Ascending aorta (tissue), 2 donors: ENCODE measurements at regions not wholly inside any gene's neighbourhood (a gene's known extent, or its start where the extent isn't known, plus 50 kb on each side); places are given as distances from the start of the nearest gene placed in this dataset.

Source experiments
- DNase-seq, 2 donors: peaks; one replicate each; pipeline ENCODE4 v3.0.0-alpha.2; 2019; ENCODE audit warnings: low spot score in 2 of 2
- H3K27ac ChIP-seq, 2 donors: fragments of 200-600 bp; sonication (generic); one replicate each; pipeline ENCODE4 v1.5.1; 2016 to 2017; ENCODE audit warnings: mild to moderate bottlenecking in 1 of 2
- H3K27me3 ChIP-seq: fragments of 200-600 bp; sonication (generic); one replicate; pipeline ENCODE4 v1.5.1; 2017
- H3K36me3 ChIP-seq, 2 donors: fragments of 200-600 bp; sonication (generic); one replicate each; pipeline ENCODE4 v1.5.1; 2016
- H3K4me1 ChIP-seq, 2 donors: fragments of 200-600 bp; sonication (generic); one replicate each; pipeline ENCODE4 v1.5.1; 2016 to 2017; ENCODE audit warnings: mild to moderate bottlenecking in 1 of 2
- H3K4me3 ChIP-seq, 2 donors: fragments of 200-600 bp; sonication (generic); one replicate each; pipeline ENCODE4 v1.5.1; 2016 to 2017; ENCODE audit warnings: mild to moderate bottlenecking in 1 of 2
- H3K9me3 ChIP-seq, 2 donors: fragments of 200-600 bp; sonication (generic); one replicate each; pipeline ENCODE4 v1.5.1; 2016
- CTCF ChIP-seq, 3 experiments: fragments of 200-600 bp in 2 of 3; fragments of 450-650 bp in 1 of 3; sonication (generic) in 2 of 3; IDR thresholded peaks; one replicate each; pipeline ENCODE4 v1.5.1; 2016 to 2019; ENCODE audit warnings: antibody characterized with exemption in 3 of 3, mild to moderate bottlenecking in 1 of 3, moderate library complexity in 1 of 3
- intact Hi-C: fragments of 100-400 bp; cut with DNase I; formaldehyde crosslinking; loops from one replicate; pipeline ENCODE4 v1.15.1; 2023

- Histone ChIP-seq H3K27me3 (no peaks in the 10 kb centered on the region), H3K9me3 (no peaks in the 10 kb centered on the region), H3K4me1 (no peaks in the 10 kb centered on the region), H3K27ac (no peak overlapping the region), H3K36me3 (no peaks in the 10 kb centered on the region), H3K4me3 (no peak overlapping the region)
- DNase-seq: no peak
- intact Hi-C loops: no loop called here
- TF ChIP-seq CTCF (IDR thresholded peaks at IDR 0.05): no peak
These were observed 79.0 kb upstream of the MAP10 start for GRCh38 chr1:232726048-232726779.

- no peaks in the 10 kb centered on the region for H3K27me3 ChIP-seq
- intact Hi-C loops: no loop called here
- no peaks in the 10 kb centered on the region for H3K36me3 ChIP-seq
- DNase-seq: no peak
- TF ChIP-seq CTCF (IDR thresholded peaks at IDR 0.05): no peak
- H3K4me3 ChIP-seq: no peak overlapping the region
- H3K9me3 ChIP-seq: no peaks in the 10 kb centered on the region
- no peaks in the 10 kb centered on the region for H3K4me1 ChIP-seq
- H3K27ac ChIP-seq: no peak overlapping the region
These were observed 76.5 kb upstream of the MAP10 start for GRCh38 chr1:232728507-232729263.

- no peaks in the 10 kb centered on the region for H3K4me1 ChIP-seq
- no peak overlapping the region for H3K4me3 ChIP-seq
- H3K27me3 ChIP-seq: no peaks in the 10 kb centered on the region
- no peaks in the 10 kb centered on the region for H3K36me3 ChIP-seq
- no peaks in the 10 kb centered on the region for H3K9me3 ChIP-seq
- no peak for TF ChIP-seq CTCF (IDR thresholded peaks at IDR 0.05)
- H3K27ac ChIP-seq: no peak overlapping the region
- no peak for DNase-seq
- intact Hi-C loops: no loop called here
These were observed 72.8 kb upstream of the MAP10 start for GRCh38 chr1:232732344-232732910.

DNA sequence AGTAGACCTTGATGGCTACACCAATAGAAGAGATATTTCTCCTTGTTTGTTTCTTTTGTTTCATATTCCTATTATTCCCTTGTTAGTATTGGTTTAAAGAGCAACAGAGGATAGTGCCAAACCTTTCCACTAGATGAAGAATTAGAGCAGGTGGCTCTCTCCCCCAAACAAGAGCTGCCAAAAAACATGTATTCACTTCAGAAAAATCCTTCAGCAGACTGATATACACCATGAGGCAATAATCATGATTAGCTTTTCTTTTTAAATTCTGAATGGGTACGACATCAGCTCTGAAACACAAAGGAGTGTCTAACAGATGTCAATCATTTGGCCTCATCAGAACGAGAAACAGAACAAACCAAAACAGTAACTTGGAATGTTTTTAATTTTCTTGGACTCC lies 67.3 kb upstream of the MAP10 start:
- TF ChIP-seq CTCF (IDR thresholded peaks at IDR 0.05): no peak
- H3K4me1 ChIP-seq: no peaks in the 10 kb centered on the region
- no peaks in the 10 kb centered on the region for H3K9me3 ChIP-seq
- no peaks in the 10 kb centered on the region for H3K36me3 ChIP-seq
- intact Hi-C loops: no loop called here
- H3K4me3 ChIP-seq: no peak overlapping the region
- no peaks in the 10 kb centered on the region for H3K27me3 ChIP-seq
- no peak for DNase-seq
- no peak overlapping the region for H3K27ac ChIP-seq

- Histone ChIP-seq H3K27me3 (no peaks in the 10 kb centered on the region), H3K4me1 (no peaks in the 10 kb centered on the region), H3K4me3 (no peak overlapping the region), H3K27ac (no peak overlapping the region), H3K9me3 (peaks cover 0 to 11% of the 10 kb centered on the region in 2 donors), H3K36me3 (no peaks in the 10 kb centered on the region)
- DNase-seq: no peak
- no peak for TF ChIP-seq CTCF (IDR thresholded peaks at IDR 0.05)
- intact Hi-C loops: no loop called here
These were observed 61.2 kb upstream of the MAP10 start for GRCh38 chr1:232743999-232744398.
